ENCODE measurements at regions not wholly inside any gene's neighbourhood (a gene's known extent, or its start where the extent isn't known, plus 50 kb on each side); places are given as distances from the start of the nearest gene placed in this dataset. TPM values are rescaled to one million over a fixed set of nuclear protein-coding genes. Genes with fewer than 3 reads are reported as not detected.

- WGBS (ENCODE audit: insufficient coverage) = 97% methylated on average over 5 of the region's 8 CpGs
- H3K4me2 ChIP-seq (replicated peaks; ENCODE audit: extremely low read depth, low read length, poor library complexity, severe bottlenecking) = no peak overlapping the region
- H3K27ac Mint-ChIP-seq = no peak overlapping the region
- H3K4me3 ChIP-seq (replicated peaks in 1 of 3; ENCODE audit: low read depth in 2 of 3, low read length in 3 of 3) = no peak overlapping the region
- no peaks in the 10 kb centered on the region for H3K9me3 Mint-ChIP-seq
- H3K4me1 ChIP-seq (ENCODE audit: control insufficient read depth in 1 of 2, insufficient read depth in 2 of 2, low read length in 2 of 2) = peaks cover 12 to 15% of the 10 kb centered on the region in 2 donors
- H3K27me3 Mint-ChIP-seq (ENCODE audit: low read depth in 3 of 3) = peaks cover 0 to 4% (median 1%) of the 10 kb centered on the region in 3 donors
- intact Hi-C loops (cut with micrococcal nuclease) = no loop called here
- no peaks in the 10 kb centered on the region for H3K36me3 Mint-ChIP-seq
- no peak overlapping the region for H3K27ac ChIP-seq (ENCODE audit: low read depth in 1 of 2, low read length in 2 of 2)
- H3K4me1 Mint-ChIP-seq = peaks cover 14% of the 10 kb centered on the region
- DNase-seq = no peak
- no peak overlapping the region for H2AFZ ChIP-seq (ENCODE audit: insufficient read depth, low read depth, low read length, poor library complexity, severe bottlenecking)
- no peak for TF ChIP-seq CTCF (IDR thresholded peaks at IDR 0.05)
- H3K9me3 ChIP-seq (replicated peaks in 1 of 2; ENCODE audit: control insufficient read depth in 1 of 2, insufficient read depth in 1 of 2, low read length in 2 of 2) = no peaks in the 10 kb centered on the region
- H3K27me3 ChIP-seq (ENCODE audit: control insufficient read depth in 2 of 2, insufficient read depth in 2 of 2, low read length in 2 of 2) = no peaks in the 10 kb centered on the region
- H3K79me2 ChIP-seq (ENCODE audit: insufficient read depth, low read length) = peaks cover 9% of the 10 kb centered on the region
- H4K20me1 ChIP-seq (ENCODE audit: insufficient read depth, low read length) = no peaks in the 10 kb centered on the region
- H3K36me3 ChIP-seq (replicated peaks in 1 of 2; ENCODE audit: control insufficient read depth in 1 of 2, insufficient read depth in 2 of 2, low read length in 2 of 2) = no peaks in the 10 kb centered on the region
- H3K9ac ChIP-seq (ENCODE audit: insufficient read depth, low read length, poor library complexity, severe bottlenecking) = no peak overlapping the region
- H3K4me3 Mint-ChIP-seq = no peak overlapping the region
Observed at GRCh38 chr15:75763137-75763611, 50.5 kb upstream of the CSPG4 start.

Small RNA genes lying in the stretch of these regions (small RNA-seq; reads per million reads assigned to genes)
- not detected for gene RN7SL319P (ENCODE audit: insufficient read length, low read depth)
